GM12891 (cell line): ENCODE measurements at regions not wholly inside any gene's neighbourhood (a gene's known extent, or its start where the extent isn't known, plus 50 kb on each side); places are given as distances from the start of the nearest gene placed in this dataset.

Experiments
- PAX5 ChIP-seq: IDR thresholded peaks from 2 replicates; pipeline ENCODE4 v1.6.1; 2011; ENCODE audit warnings: low read length, moderate library complexity, mild to moderate bottlenecking; ENCODE audit not compliant: insufficient read depth, severe bottlenecking
- POLR2A ChIP-seq: IDR thresholded peaks from 2 replicates; pipeline ENCODE4 v1.6.1; 2011; ENCODE audit warnings: low read depth, low read length, control low read depth
- POLR2AphosphoS5 ChIP-seq: IDR thresholded peaks from 2 replicates; pipeline ENCODE4 v1.6.1; 2011; ENCODE audit warnings: low read depth, low read length, control low read depth

DNA sequence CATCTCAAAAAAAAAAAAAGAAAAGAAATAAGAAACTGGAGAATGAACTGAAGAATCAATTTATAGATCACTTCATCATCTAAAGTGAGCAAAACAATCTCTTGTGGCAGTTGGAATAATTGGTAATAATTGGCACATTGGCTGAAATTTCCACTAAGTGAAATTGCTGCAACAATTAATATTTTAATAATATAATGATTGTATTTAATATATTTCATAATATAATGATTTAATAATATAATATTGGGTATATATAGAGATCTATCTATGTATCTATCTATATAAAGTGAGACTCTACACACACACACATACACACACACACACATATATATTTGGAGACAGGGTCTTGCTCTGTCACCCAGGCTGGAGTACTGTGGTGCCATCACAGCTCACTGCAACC, 81.2 kb upstream of the PRICKLE1 start:
- TF ChIP-seq POLR2A (no peak), POLR2AphosphoS5 (no peak), PAX5 (no peak)
